GM23338 (cell line): ENCODE measurements at regions not wholly inside any gene's neighbourhood (a gene's known extent, or its start where the extent isn't known, plus 50 kb on each side); places are given as distances from the start of the nearest gene placed in this dataset.

ENCODE experiments used
- ATAC-seq: fragments of 200-7000 bp; cut with Tn5 transposase; 3 replicates; pipeline ENCODE4 v1.9.1; 2020
- DNase-seq: peaks from one replicate; pipeline ENCODE4 v3.0.0-alpha.2; 2015; ENCODE audit warnings: low spot score
- H2AFZ ChIP-seq: fragments of 200-600 bp; sonication (generic); 2 replicates; pipeline ENCODE4 v1.8.0; 2016; ENCODE audit warnings: antibody characterized with exemption, mild to moderate bottlenecking, moderate library complexity
- H3F3A ChIP-seq: fragments of 200-600 bp; sonication (generic); replicated peaks from 2 replicates; pipeline ENCODE4 v1.8.0; 2017; ENCODE audit warnings: antibody characterized with exemption, mixed run types, low read depth
- H3K27ac ChIP-seq: fragments of 200-600 bp; sonication (generic); 2 replicates; pipeline ENCODE4 v1.6.1; 2016; ENCODE audit warnings: low read depth
- H3K27me3 ChIP-seq: fragments of 200-600 bp; sonication (generic); 2 replicates; pipeline ENCODE4 v1.8.0; 2016; ENCODE audit warnings: mild to moderate bottlenecking, mixed run types, moderate library complexity; ENCODE audit not compliant: insufficient read depth
- H3K36me3 ChIP-seq: fragments of 200-600 bp; sonication (generic); 2 replicates; pipeline ENCODE4 v1.8.0; 2016; ENCODE audit warnings: mild to moderate bottlenecking; ENCODE audit not compliant: insufficient read depth
- H3K4me1 ChIP-seq: fragments of 200-600 bp; sonication (generic); 2 replicates; pipeline ENCODE4 v1.8.0; 2016; ENCODE audit warnings: mild to moderate bottlenecking, moderate library complexity; ENCODE audit not compliant: insufficient read depth
- H3K4me2 ChIP-seq: fragments of 200-600 bp; sonication (generic); 2 replicates; pipeline ENCODE4 v1.7.1; 2017; ENCODE audit warnings: mixed run types
- H3K4me3 ChIP-seq: fragments of 200-600 bp; sonication (generic); 2 replicates; pipeline ENCODE4 v1.6.1; 2016; ENCODE audit warnings: mixed run types
- H3K79me2 ChIP-seq: fragments of 200-600 bp; sonication (generic); replicated peaks from 2 replicates; pipeline ENCODE4 v1.8.0; 2017; ENCODE audit warnings: mild to moderate bottlenecking; ENCODE audit not compliant: insufficient read depth
- H3K9me2 ChIP-seq: fragments of 200-600 bp; sonication (generic); 2 replicates; pipeline ENCODE4 v1.8.0; 2017; ENCODE audit not compliant: insufficient read depth
- H4K20me1 ChIP-seq: fragments of 200-600 bp; sonication (generic); replicated peaks from 2 replicates; pipeline ENCODE4 v1.8.0; 2017; ENCODE audit warnings: mild to moderate bottlenecking; ENCODE audit not compliant: insufficient read depth
- H3K27ac Mint-ChIP-seq: 2 replicates; pipeline ENCODE4 v1.8.0; 2020; ENCODE audit warnings: inconsistent platforms, mild to moderate bottlenecking, moderate library complexity, mixed read lengths
- H3K27me3 Mint-ChIP-seq: 3 replicates; pipeline ENCODE4 v1.8.0; 2022; ENCODE audit warnings: low read depth, mild to moderate bottlenecking, moderate library complexity, mixed read lengths, inconsistent platforms; ENCODE audit not compliant: insufficient read depth, poor library complexity
- H3K36me3 Mint-ChIP-seq: 3 replicates; pipeline ENCODE4 v1.8.0; 2021; ENCODE audit warnings: low read depth, mild to moderate bottlenecking, inconsistent platforms, moderate library complexity, mixed read lengths
- H3K4me1 Mint-ChIP-seq: 3 replicates; pipeline ENCODE4 v1.8.0; 2020; ENCODE audit warnings: mild to moderate bottlenecking, inconsistent platforms, mixed read lengths
- H3K4me3 Mint-ChIP-seq: 3 replicates; pipeline ENCODE4 v1.8.0; 2021; ENCODE audit warnings: moderate library complexity, mild to moderate bottlenecking, inconsistent platforms, mixed read lengths
- H3K9me3 Mint-ChIP-seq: 3 replicates; pipeline ENCODE4 v1.8.0; 2020; ENCODE audit warnings: moderate library complexity, mild to moderate bottlenecking, inconsistent platforms, mixed read lengths
- CREB1 ChIP-seq: fragments of 250-450 bp; sonication (Bioruptor Pico); IDR thresholded peaks from 2 replicates; pipeline ENCODE4 v1.5.0; 2020; ENCODE audit warnings: low read depth, mild to moderate bottlenecking, moderate library complexity
- CTCF ChIP-seq, 2 experiments: fragments of 200-600 bp in 1 of 2; sonication (generic) in 1 of 2; conservative IDR thresholded peaks; 2 replicates each; pipeline versions ENCODE4 v1.5.1 to v1.6.1; 2016 to 2017; ENCODE audit warnings: antibody characterized with exemption in 2 of 2, low read depth in 2 of 2, mild to moderate bottlenecking in 2 of 2, moderate library complexity in 1 of 2
- EZH2phosphoT487 ChIP-seq: fragments of 200-600 bp; sonication (generic); IDR thresholded peaks from one replicate; pipeline ENCODE4 v1.8.1; 2018; ENCODE audit warnings: antibody characterized with exemption; ENCODE audit not compliant: unreplicated experiment
- JUNB ChIP-seq: IDR thresholded peaks from one replicate; pipeline ENCODE4 v1.6.1; 2016; ENCODE audit warnings: antibody characterized with exemption; ENCODE audit not compliant: unreplicated experiment
- NANOG ChIP-seq: IDR thresholded peaks from 2 replicates; pipeline ENCODE4 v1.6.1; 2016; ENCODE audit warnings: antibody characterized with exemption, borderline replicate concordance
- POLR2AphosphoS5 ChIP-seq: IDR thresholded peaks from 2 replicates; pipeline ENCODE4 v1.6.1; 2016; ENCODE audit warnings: antibody characterized with exemption, low read depth
- STAT1 ChIP-seq: IDR thresholded peaks from one replicate; pipeline ENCODE4 v1.6.1; 2016; ENCODE audit warnings: antibody characterized with exemption; ENCODE audit not compliant: unreplicated experiment
- ZNF114 ChIP-seq: fragments of 250-450 bp; sonication (Bioruptor Pico); IDR thresholded peaks from 2 replicates; pipeline ENCODE4 v1.5.0; 2020; ENCODE audit warnings: mild to moderate bottlenecking, moderate library complexity
- ZNF462 ChIP-seq: fragments of 250-450 bp; sonication (Bioruptor Pico); IDR thresholded peaks from 2 replicates; pipeline ENCODE4 v1.5.0; 2020; ENCODE audit warnings: mild to moderate bottlenecking, moderate library complexity
- TF ChIP-seq, protein P1 (sequence below): IDR thresholded peaks from one replicate; pipeline ENCODE4 v1.6.1; 2018; ENCODE audit warnings: antibody characterized with exemption; ENCODE audit not compliant: unreplicated experiment

- ATAC-seq = no peak
- peaks cover 59% of the 10 kb centered on the region for H3K27me3 ChIP-seq
- no peak overlapping the region for H3K4me3 Mint-ChIP-seq
- DNase-seq = no peak
- no peak overlapping the region for H3K27ac Mint-ChIP-seq
- no peaks in the 10 kb centered on the region for H3F3A ChIP-seq
- H3K4me1 ChIP-seq = peaks cover 23% of the 10 kb centered on the region
- H3K27ac ChIP-seq = no peak overlapping the region
- no peaks in the 10 kb centered on the region for H3K36me3 ChIP-seq
- no peaks in the 10 kb centered on the region for H3K79me2 ChIP-seq
- H3K4me3 ChIP-seq = no peak overlapping the region
- H3K4me2 ChIP-seq = no peak overlapping the region
- H3K9me3 Mint-ChIP-seq = no peaks in the 10 kb centered on the region
- no peaks in the 10 kb centered on the region for H3K36me3 Mint-ChIP-seq
- H3K27me3 Mint-ChIP-seq = peaks cover 54% of the 10 kb centered on the region
- H4K20me1 ChIP-seq = no peaks in the 10 kb centered on the region
- peaks cover 22% of the 10 kb centered on the region for H3K4me1 Mint-ChIP-seq
- TF ChIP-seq, protein P1, sequence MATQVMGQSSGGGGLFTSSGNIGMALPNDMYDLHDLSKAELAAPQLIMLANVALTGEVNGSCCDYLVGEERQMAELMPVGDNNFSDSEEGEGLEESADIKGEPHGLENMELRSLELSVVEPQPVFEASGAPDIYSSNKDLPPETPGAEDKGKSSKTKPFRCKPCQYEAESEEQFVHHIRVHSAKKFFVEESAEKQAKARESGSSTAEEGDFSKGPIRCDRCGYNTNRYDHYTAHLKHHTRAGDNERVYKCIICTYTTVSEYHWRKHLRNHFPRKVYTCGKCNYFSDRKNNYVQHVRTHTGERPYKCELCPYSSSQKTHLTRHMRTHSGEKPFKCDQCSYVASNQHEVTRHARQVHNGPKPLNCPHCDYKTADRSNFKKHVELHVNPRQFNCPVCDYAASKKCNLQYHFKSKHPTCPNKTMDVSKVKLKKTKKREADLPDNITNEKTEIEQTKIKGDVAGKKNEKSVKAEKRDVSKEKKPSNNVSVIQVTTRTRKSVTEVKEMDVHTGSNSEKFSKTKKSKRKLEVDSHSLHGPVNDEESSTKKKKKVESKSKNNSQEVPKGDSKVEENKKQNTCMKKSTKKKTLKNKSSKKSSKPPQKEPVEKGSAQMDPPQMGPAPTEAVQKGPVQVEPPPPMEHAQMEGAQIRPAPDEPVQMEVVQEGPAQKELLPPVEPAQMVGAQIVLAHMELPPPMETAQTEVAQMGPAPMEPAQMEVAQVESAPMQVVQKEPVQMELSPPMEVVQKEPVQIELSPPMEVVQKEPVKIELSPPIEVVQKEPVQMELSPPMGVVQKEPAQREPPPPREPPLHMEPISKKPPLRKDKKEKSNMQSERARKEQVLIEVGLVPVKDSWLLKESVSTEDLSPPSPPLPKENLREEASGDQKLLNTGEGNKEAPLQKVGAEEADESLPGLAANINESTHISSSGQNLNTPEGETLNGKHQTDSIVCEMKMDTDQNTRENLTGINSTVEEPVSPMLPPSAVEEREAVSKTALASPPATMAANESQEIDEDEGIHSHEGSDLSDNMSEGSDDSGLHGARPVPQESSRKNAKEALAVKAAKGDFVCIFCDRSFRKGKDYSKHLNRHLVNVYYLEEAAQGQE = no peak
- no peak for TF ChIP-seq STAT1
- no peak for TF ChIP-seq ZNF462
- TF ChIP-seq JUNB = no peak
- no peak for TF ChIP-seq CREB1 (CRISPR knock-in tag)
- TF ChIP-seq POLR2AphosphoS5 = no peak
- no peak for TF ChIP-seq EZH2phosphoT487
- TF ChIP-seq NANOG = no peak
- no peak for TF ChIP-seq CTCF (conservative IDR thresholded peaks at IDR 0.05; ENCODE audit: low read depth in 2 of 2)
- no peak for TF ChIP-seq ZNF114 (CRISPR knock-in tag)
- H3K9me2 ChIP-seq = no peaks in the 10 kb centered on the region
- no peak overlapping the region for H2AFZ ChIP-seq
Observed at GRCh38 chr15:93359060-93359408, 270.0 kb upstream of the RGMA start.
